ENCODE measurements at regions not wholly inside any gene's neighbourhood (a gene's known extent, or its start where the extent isn't known, plus 50 kb on each side); places are given as distances from the start of the nearest gene placed in this dataset.

DNA sequence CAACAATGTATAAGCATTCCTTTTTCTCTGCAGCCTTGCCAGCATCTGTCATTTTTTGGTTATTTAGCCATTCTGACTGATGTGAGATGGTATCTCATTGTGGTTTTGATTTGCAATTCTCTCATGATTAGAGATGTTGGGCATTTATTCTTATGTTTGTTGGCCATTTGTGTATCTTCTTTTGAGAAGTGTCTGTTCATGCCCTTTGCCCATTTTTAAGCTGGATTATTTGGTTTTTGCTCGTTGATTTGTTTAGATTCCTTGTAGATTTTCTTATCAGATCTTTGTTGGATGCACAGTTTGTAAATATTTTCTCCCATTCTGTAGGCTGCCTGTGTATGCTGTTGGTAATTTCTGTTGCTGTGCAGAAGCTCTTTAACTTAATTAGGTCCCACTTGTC, 259.6 kb upstream of the SESN3 start:
- no peak for ATAC-seq (replicated peaks in 6 of 8)
- Histone ChIP-seq H3K27ac (no peak overlapping the region), H3K4me3 (no peak overlapping the region), H3K4me1 (replicated peaks in 1 of 2) (peaks cover 0 to 2% of the 10 kb centered on the region in 2 donors)
- in situ Hi-C loops (cut with MboI; ENCODE audit: low pct_unique_long_range_greater_than_20kb in 2 of 9, low sequenced_read_pairs in 9 of 9, unreplicated experiment in 9 of 9): no loop called here
- WGBS, 10 experiments: 27 to 88% (median 63%) methylated on average over 1 of the region's 1 CpG; no CpG with 5 or more reads in 4 of the 10 experiments

DNA sequence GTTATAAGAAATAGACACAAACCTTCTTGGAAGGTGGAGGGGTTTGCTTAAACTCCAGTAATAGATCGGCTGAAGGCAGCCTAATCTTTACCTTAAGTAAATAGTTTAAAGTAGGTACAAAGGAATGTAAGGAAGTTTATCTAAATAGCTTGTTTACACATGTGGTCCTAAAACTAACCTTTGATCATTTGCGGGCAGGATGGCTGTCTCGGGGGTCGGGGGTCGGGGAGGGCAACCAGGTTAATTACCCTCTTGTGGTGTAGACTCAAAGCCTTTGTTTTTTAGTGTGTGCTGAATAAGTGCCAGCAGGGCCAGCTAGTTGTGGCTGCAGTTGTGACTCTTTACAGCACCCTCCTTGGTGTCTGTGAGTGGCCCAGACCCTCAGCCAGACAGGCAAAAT, 256.9 kb upstream of the SESN3 start:
- no peak for ATAC-seq (replicated peaks in 6 of 8)
- in situ Hi-C loops (cut with MboI; ENCODE audit: low pct_unique_long_range_greater_than_20kb in 2 of 9, low sequenced_read_pairs in 9 of 9, unreplicated experiment in 9 of 9): no loop called here
- 0 to 80% (median 67%) methylated on average over 1 to 3 of the region's 5 CpGs; no CpG with 5 or more reads in 4 of the 10 experiments for WGBS, 10 experiments
- Histone ChIP-seq H3K27ac (no peak overlapping the region), H3K4me1 (replicated peaks in 1 of 2) (peaks cover 0 to 2% of the 10 kb centered on the region in 2 donors), H3K4me3 (no peak overlapping the region)

DNA sequence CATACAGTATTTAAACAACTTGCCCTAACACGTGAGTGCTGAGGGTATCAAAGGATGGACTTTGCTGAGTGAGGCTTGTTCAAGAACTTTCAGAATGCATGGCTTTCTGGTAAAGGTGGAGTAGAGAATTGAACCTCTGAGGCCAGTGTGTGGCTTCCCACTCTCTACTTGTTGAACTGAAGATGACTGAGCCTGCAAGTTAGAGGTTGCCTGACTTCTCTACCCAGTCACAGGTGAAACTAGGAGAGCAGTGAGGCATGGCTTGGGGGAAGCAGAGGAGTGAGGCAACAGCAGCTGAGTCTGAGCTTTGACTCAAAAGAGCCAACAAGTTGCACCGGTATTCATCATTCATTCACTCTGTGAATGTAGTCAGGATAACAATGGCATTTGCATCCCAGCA, 256.4 kb upstream of the SESN3 start:
- H3K4me1 ChIP-seq (replicated peaks in 1 of 2): peaks cover 0 to 2% of the 10 kb centered on the region in 2 donors
- in situ Hi-C loops (cut with MboI; ENCODE audit: low pct_unique_long_range_greater_than_20kb in 2 of 9, low sequenced_read_pairs in 9 of 9, unreplicated experiment in 9 of 9): no loop called here
- H3K27ac ChIP-seq: no peak overlapping the region
- H3K4me3 ChIP-seq: no peak overlapping the region
- 30 to 89% (median 57%) methylated on average over 1 to 2 of the region's 2 CpGs; no CpG with 5 or more reads in 4 of the 10 experiments for WGBS, 10 experiments
- ATAC-seq (replicated peaks in 6 of 8): no peak

DNA sequence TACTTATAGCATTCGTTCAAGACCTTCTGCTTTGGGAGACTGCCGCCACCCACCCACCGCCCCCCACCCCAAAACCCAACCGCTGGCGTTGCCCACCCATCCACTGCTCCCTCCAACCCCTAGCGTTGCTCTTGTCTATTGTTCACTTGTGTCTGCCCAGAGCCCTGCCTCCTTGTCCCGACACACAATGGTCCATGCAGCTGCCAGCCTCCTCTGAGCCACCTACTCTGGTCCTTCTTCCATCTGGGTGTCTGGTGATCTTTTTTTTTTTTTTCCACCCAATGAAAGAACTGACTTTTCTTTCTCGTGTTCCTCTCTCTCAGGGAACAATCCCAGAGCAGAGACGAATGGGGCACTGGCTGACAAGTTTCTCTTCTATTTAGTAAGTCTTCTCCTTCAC, 256.0 kb upstream of the SESN3 start:
- 20 to 100% (median 60%) methylated on average over 1 to 3 of the region's 9 CpGs; no CpG with 5 or more reads in 4 of the 10 experiments for WGBS, 10 experiments
- no peak for ATAC-seq (replicated peaks in 6 of 8)
- H3K27ac ChIP-seq: no peak overlapping the region
- H3K4me1 ChIP-seq (replicated peaks in 1 of 2): peaks cover 0 to 2% of the 10 kb centered on the region in 2 donors
- in situ Hi-C loops (cut with MboI; ENCODE audit: low pct_unique_long_range_greater_than_20kb in 2 of 9, low sequenced_read_pairs in 9 of 9, unreplicated experiment in 9 of 9): no loop called here
- H3K4me3 ChIP-seq: no peak overlapping the region

DNA sequence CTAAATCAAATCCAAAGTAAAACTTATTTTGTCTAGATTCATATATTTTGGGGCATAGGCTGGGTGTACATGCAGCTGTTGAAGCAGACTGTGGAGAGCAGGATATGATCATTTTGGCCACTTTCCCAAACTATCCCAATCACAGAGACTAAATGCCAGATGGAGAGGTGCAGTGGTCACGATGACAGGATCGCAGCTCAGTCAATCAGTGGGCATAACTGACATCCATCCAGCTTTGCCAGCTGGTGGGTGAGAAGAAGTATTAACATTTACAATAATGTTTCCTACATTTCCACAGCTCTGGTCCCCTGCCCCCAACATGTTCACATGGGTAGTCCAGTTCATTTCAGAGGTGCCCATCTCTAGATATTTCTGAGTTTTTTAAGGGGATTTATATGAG, 255.5 kb upstream of the SESN3 start:
- peaks cover 0 to 2% of the 10 kb centered on the region in 2 donors for H3K4me1 ChIP-seq (replicated peaks in 1 of 2)
- in situ Hi-C loops (cut with MboI; ENCODE audit: low pct_unique_long_range_greater_than_20kb in 2 of 9, low sequenced_read_pairs in 9 of 9, unreplicated experiment in 9 of 9): no loop called here
- H3K4me3 ChIP-seq: no peak overlapping the region
- ATAC-seq (replicated peaks in 6 of 8): no peak
- 100% methylated on average over 1 to 2 of the region's 2 CpGs; no CpG with 5 or more reads in 7 of the 10 experiments for WGBS, 10 experiments
- H3K27ac ChIP-seq: no peak overlapping the region

- WGBS, 10 experiments: 0 to 92% (median 67%) methylated on average over 1 to 2 of the region's 2 CpGs; no CpG with 5 or more reads in 1 of the 10 experiments
- in situ Hi-C loops (cut with MboI; ENCODE audit: low pct_unique_long_range_greater_than_20kb in 2 of 9, low sequenced_read_pairs in 9 of 9, unreplicated experiment in 9 of 9): no loop called here
- peak; percentile 47 to 99 (median 86) for ATAC-seq (replicated peaks in 6 of 8)
- Histone ChIP-seq H3K27ac (no peak overlapping the region), H3K4me1 (replicated peaks in 1 of 2) (peaks cover 0 to 2% of the 10 kb centered on the region in 2 donors), H3K4me3 (no peak overlapping the region)
Observed at GRCh38 chr11:95485115-95485900, 254.3 kb upstream of the SESN3 start.

- WGBS, 10 experiments: 30 to 100% (median 87%) methylated on average over 1 to 4 of the region's 4 CpGs
- Histone ChIP-seq H3K27ac (no peak overlapping the region), H3K4me1 (replicated peaks in 1 of 2) (peaks cover 2 to 5% of the 10 kb centered on the region in 2 donors), H3K4me3 (no peak overlapping the region)
- in situ Hi-C loops (cut with MboI; ENCODE audit: low pct_unique_long_range_greater_than_20kb in 2 of 9, low sequenced_read_pairs in 9 of 9, unreplicated experiment in 9 of 9): no loop called here
- ATAC-seq (replicated peaks in 6 of 8): peak in 1 of 8 experiments; percentile 46
Observed at GRCh38 chr11:95483339-95483738, 252.3 kb upstream of the SESN3 start.

DNA sequence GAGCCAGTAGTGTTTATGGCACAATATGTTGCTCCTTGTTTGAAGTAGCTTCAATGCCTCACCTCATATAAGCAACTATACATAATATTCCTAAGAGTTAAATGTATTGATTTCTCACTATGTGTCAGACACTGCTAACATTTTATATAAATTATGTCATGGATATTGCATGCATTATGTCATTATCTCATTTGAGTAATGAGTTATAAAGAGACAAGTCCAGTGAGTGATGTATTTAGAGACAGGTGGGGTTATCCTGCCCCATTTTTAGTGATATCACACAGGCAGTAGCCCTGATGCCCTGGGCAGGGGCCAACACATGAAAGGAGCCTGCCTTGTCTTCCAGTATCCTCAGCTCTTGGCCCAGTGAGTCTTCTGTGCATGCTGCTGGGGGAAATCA, 247.0 kb upstream of the SESN3 start:
- Histone ChIP-seq H3K4me1 (replicated peaks in 1 of 2) (peaks cover 2 to 21% of the 10 kb centered on the region in 2 donors), H3K4me3 (no peak overlapping the region), H3K27ac (peak overlapping the region in 1 of 2 donors; percentile 32)
- in situ Hi-C loops (cut with MboI; ENCODE audit: low pct_unique_long_range_greater_than_20kb in 2 of 9, low sequenced_read_pairs in 9 of 9, unreplicated experiment in 9 of 9): no loop called here
- ATAC-seq (replicated peaks in 6 of 8): peak in 5 of 8 experiments; percentile 23 to 73 (median 65)

- no peak for ATAC-seq (replicated peaks in 6 of 8)
- in situ Hi-C loops (cut with MboI; ENCODE audit: low pct_unique_long_range_greater_than_20kb in 2 of 9, low sequenced_read_pairs in 9 of 9, unreplicated experiment in 9 of 9): no loop called here
- 28 to 100% (median 87%) methylated on average over 1 to 2 of the region's 2 CpGs; no CpG with 5 or more reads in 2 of the 10 experiments for WGBS, 10 experiments
- Histone ChIP-seq H3K4me3 (no peak overlapping the region), H3K4me1 (replicated peaks in 1 of 2) (peaks cover 3 to 9% of the 10 kb centered on the region in 2 donors), H3K27ac (no peak overlapping the region)
Observed at GRCh38 chr11:95469258-95469657, 238.3 kb upstream of the SESN3 start.

- H3K4me1 ChIP-seq (replicated peaks in 1 of 2): peaks cover 0 to 3% of the 10 kb centered on the region in 2 donors
- in situ Hi-C loops (cut with MboI; ENCODE audit: low pct_unique_long_range_greater_than_20kb in 2 of 9, low sequenced_read_pairs in 9 of 9, unreplicated experiment in 9 of 9): no loop called here
- H3K4me3 ChIP-seq: no peak overlapping the region
- ATAC-seq (replicated peaks in 6 of 8): no peak
- no peak overlapping the region for H3K27ac ChIP-seq
Observed at GRCh38 chr11:95466416-95466815, 235.4 kb upstream of the SESN3 start.

DNA sequence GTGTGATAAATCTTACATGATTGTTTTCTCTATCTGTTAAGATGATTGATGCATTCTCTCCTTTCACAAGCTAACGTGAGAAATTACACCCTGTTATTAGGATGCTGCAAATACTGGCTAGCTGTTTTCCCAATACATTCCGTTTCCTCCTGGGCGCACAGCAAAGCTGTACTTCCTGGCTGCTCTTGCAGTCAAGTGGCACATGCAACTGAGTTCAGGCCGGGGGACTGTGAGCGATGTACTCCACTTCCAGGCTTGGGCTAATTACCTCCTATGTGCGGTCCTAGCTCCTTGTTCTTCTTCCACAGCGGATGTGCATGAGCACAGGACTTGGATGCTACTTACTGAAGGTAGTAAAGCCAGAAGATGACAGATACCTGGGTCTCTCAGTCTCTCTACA, 234.9 kb upstream of the SESN3 start:
- Histone ChIP-seq H3K4me3 (no peak overlapping the region), H3K27ac (no peak overlapping the region), H3K4me1 (replicated peaks in 1 of 2) (peaks cover 0 to 3% of the 10 kb centered on the region in 2 donors)
- 61 to 100% (median 87%) methylated on average over 2 to 7 of the region's 7 CpGs; no CpG with 5 or more reads in 1 of the 10 experiments for WGBS, 10 experiments
- peak in 5 of 8 experiments; percentile 42 to 82 (median 64) for ATAC-seq (replicated peaks in 6 of 8)
- in situ Hi-C loops (cut with MboI; ENCODE audit: low pct_unique_long_range_greater_than_20kb in 2 of 9, low sequenced_read_pairs in 9 of 9, unreplicated experiment in 9 of 9): no loop called here

DNA sequence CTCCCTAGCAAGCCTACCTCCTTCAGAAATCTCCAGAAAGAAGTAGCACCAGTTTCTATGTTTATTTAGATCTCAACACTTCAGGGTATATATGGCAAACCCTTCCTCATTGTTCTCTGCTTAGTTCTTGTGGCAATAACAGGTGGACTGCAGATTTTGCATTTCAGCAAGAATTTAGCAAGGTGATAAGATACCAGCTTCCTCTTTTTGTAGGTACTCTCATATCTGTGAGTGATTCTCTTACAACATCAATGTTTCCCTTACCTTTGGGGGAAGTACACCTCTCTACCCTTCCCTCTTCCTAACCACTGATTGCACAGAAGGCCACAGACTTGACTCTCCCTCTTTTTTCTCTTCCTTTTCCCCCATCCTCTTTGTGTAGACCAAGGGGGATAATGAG, 230.9 kb upstream of the SESN3 start:
- H3K4me3 ChIP-seq: no peak overlapping the region
- no peak overlapping the region for H3K27ac ChIP-seq
- peaks cover 0 to 3% of the 10 kb centered on the region in 2 donors for H3K4me1 ChIP-seq (replicated peaks in 1 of 2)
- in situ Hi-C loops (cut with MboI; ENCODE audit: low pct_unique_long_range_greater_than_20kb in 2 of 9, low sequenced_read_pairs in 9 of 9, unreplicated experiment in 9 of 9): no loop called here
- ATAC-seq (replicated peaks in 6 of 8): no peak

GRCh38 chr11:95461348-95461747, 230.3 kb upstream of the SESN3 start:
- in situ Hi-C loops (cut with MboI; ENCODE audit: low pct_unique_long_range_greater_than_20kb in 2 of 9, low sequenced_read_pairs in 9 of 9, unreplicated experiment in 9 of 9): no loop called here
- peaks cover 0 to 3% of the 10 kb centered on the region in 2 donors for H3K4me1 ChIP-seq (replicated peaks in 1 of 2)
- ATAC-seq (replicated peaks in 6 of 8): no peak
- no peak overlapping the region for H3K27ac ChIP-seq
- H3K4me3 ChIP-seq: no peak overlapping the region
- 29 to 100% (median 83%) methylated on average over 1 to 2 of the region's 2 CpGs; no CpG with 5 or more reads in 3 of the 10 experiments for WGBS, 10 experiments
